TTC549 (cell line): ENCODE measurements at regions not wholly inside any gene's neighbourhood (a gene's known extent, or its start where the extent isn't known, plus 50 kb on each side); places are given as distances from the start of the nearest gene placed in this dataset.
"Not testable (repeated sequence)": the region's sequence is repeated elsewhere in the genome, so short reads cannot be mapped to it uniquely, and the experiment has no call there.

Source experiments
- FAIRE-seq: peaks from 2 replicates; lab custom pipeline; 2012; peaks lifted over from hg19 to GRCh38; lab: Jason Lieb, UNC

- no peak for FAIRE-seq
Measured at GRCh38 chr7:115789901-115790300, 240.7 kb downstream of the TFEC start.

DNA sequence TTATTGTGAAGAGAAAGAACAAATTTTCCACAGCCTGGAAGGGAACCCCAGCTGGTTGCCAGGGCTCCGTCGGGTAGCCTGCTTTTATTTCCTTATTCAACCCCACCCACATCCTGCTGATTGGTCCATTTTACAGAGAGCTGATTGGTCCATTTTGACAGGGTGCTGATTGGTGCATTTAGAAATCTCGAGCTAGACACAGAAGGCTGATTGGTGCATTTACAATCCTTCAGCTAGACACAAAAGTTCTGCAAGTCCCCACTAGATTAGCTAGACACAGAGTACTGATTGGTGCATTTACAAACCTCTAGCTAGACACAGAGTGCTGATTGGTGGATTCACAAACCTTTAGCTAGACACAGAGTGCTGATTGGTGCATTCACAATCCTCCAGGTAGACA, 241.1 kb downstream of the TFEC start:
- FAIRE-seq, result not testable (repeated sequence)

DNA sequence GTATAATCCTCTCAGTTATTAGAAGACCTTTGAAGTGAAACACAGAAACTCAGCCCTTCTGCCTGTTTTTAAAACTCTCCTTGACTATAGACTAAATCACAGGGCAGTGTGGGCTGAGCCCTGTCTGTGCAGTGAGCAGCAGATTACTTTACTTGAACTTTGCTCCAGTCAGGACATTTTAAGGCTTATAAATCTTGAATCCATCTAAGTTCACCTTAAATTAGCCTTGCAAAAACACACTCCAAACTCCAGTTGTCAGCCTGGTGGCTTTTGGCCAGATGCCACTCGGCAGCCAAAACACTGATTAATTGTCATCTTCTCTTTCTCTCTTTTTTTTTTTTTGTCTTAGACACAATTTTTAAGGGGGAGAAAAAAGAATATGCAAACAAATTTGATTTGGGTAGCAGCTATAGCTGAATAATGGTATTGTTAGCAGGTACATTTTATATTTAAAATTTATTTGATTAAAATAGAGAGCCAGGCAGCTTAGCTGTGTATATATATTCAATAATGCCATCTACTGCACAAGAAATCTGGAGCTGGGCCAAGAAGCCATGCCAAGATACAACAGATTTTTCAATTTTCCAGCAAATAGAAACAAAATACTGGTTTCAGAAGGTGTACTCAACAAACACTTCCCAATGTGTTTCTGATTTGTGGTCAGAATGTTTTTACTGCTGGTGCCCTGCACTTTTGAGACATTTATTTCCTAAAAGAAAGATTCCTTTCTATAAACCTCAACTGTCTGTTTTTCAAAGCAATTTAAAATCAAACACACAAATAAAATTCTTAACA, 247.7 kb downstream of the TFEC start:
- FAIRE-seq, result no peak

DNA sequence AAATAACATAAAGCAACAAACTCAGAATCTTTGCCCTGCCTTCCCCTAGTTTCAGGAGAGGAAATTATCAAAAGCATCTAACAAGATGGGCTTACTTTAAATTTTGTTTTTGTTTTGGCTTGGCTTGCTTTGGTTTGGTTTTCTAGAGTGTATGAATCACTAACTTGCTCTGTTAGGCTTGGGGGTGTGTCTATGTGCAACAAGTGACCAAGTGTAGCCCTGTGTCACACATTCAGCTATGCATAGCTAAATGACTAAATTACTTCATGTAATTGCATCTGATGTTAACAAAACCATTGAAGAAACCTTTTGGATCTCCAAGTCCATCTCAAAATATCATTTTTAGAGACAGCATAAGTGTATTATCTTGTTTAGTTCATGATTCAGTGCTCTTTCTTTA, 251.0 kb downstream of the TFEC start:
- no peak for FAIRE-seq

GRCh38 chr7:115775981-115776380, 254.6 kb downstream of the TFEC start:
- no peak for FAIRE-seq

DNA sequence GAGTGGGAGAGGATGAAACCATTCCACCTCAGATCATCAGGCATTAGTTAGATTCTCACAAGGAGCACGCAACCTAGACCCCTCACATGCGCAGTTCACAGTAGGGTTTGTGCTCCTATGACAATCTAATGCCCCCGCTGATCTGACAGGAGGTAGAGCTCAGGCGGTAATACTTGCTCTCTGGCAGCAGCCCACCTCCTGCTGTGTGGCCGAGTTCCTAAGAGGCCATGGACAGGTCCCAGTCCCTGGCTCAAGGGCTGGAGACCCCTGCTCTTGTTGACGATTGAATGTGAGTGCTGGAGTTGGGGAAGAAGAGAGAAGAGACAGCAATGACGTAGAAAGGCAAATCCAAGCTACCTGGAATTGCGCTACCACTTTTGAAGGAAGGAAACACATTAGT, 267.2 kb downstream of the TFEC start:
- FAIRE-seq, result no peak

DNA sequence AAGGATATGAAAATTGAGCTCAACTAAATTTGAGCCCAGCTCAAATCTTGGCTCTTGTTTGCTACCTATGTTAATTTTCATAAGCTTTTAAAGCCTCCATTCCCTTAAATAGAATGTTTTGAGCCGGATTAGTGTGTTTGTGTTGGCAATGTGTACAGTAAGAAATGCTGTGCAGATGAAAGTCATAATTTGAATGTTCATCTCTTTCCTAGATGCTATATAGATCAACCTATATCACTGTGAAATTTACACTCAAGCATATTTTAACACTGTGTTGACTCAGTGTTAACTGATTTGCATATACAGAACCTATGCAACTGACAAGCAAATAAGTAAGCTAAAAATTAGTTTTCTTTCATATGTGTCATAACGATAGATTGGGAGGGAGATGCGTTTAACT, 272.5 kb downstream of the TFEC start:
- FAIRE-seq, result no peak

DNA sequence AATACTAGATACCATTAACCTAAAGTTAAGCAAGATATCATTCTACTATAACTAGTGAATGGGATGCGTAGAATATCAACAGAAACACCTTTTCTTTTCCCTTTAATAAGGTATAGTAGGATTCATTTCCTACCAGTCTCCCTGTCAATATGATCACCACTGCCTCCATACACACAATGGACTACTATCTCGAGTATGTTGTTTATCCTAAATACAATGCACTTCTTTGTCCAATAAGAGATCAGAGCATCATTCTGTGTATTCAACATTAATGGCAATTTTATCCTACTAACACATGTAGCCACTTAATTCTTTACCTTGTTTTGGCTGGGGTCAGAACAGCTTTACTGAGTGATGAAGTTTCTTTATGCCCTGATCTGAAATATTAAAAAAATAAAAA, 276.3 kb downstream of the TFEC start:
- FAIRE-seq, result no peak

- no peak for FAIRE-seq
Measured at GRCh38 chr7:115749924-115750323, 280.6 kb downstream of the TFEC start.

- peak; percentile 65 for FAIRE-seq
Measured at GRCh38 chr7:115748123-115748738, 282.3 kb downstream of the TFEC start.

GRCh38 chr7:115747174-115747573, 283.4 kb downstream of the TFEC start:
- FAIRE-seq, result peak; percentile 36

GRCh38 chr7:115740043-115740442, 290.5 kb downstream of the TFEC start:
- no peak for FAIRE-seq

- no peak for FAIRE-seq
Measured at GRCh38 chr7:115734641-115735040, 295.9 kb downstream of the TFEC start.

- FAIRE-seq, result no peak
Measured at GRCh38 chr7:115731796-115732471, 298.6 kb downstream of the TFEC start.

DNA sequence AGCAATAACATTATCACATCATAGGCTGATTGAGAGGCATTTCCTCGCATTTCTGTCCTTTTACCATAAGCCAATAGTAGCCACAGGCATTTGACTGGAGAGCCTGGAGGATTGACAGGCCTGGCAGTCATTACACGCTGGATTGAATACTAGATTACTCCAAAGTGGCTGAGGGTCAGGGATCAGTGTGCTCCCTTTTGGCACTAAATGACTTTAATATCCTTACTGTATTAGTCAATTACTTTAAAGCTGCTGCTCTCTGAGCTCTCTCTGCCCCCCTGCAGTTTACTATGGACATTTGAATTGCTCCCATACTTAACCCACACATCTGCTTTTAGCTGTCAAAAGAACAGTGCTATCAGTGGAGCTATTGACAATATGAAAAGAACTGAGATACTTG, 302.0 kb downstream of the TFEC start:
- FAIRE-seq, result no peak

GRCh38 chr7:115724400-115725056, 306.0 kb downstream of the TFEC start:
- peak; percentile 22 for FAIRE-seq

DNA sequence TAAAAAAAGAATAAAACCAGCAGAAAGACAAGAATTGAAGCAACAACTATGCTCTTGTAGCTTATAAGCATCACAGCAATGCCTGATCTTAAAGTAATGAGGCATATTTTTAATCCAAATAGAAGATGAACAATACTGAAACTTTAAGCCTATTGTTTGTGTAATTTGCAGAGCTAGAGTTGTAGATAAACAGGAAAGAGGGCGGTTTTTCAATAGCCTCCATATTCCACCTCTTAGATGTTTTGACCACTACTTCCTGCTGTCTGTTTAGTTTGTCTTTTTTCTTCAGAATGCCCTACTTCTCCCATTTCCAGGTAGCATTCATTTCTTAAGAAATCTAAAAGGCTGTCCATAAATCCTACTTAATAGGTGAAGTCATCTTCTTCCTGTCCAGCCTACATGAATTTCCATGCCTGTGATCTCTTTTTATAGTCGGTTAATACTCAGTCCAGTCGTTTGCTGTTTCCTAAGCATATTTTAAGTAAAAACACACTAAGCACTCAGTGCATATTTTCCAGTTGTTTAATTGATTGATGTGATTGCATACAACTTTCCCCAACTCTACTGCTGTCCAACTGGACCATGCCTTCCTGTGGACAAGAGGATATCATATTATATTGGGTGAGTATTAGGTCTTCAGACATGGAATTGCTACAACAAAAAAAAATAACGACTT, 308.1 kb downstream of the TFEC start:
- FAIRE-seq, result no peak

- no peak for FAIRE-seq
Measured at GRCh38 chr7:115721293-115722217, 309.0 kb downstream of the TFEC start.

GRCh38 chr7:115719963-115720362, 310.6 kb downstream of the TFEC start:
- no peak for FAIRE-seq

DNA sequence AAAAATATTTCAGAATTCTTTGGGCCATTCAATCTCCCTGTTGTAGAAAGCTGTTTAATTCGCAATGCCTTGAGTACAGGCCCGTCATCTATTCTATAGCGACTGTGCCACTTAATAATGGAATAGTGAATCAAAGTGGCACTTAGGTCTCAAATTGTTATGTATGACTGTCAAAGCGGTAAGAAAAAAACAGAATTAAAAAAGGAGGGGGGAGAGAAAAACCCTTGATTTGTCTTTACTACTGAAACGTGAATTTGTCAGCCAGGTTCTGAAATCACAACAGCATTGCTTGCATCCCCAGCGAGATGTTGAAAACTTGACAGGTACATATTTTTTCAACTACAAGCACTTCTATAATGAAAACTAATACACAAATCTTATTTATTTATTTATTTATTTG, 320.9 kb downstream of the TFEC start:
- no peak for FAIRE-seq

- no peak for FAIRE-seq
Measured at GRCh38 chr7:115708013-115708341, 322.6 kb downstream of the TFEC start.
